IMR-90 (cell line): ENCODE measurements at regions not wholly inside any gene's neighbourhood (a gene's known extent, or its start where the extent isn't known, plus 50 kb on each side); places are given as distances from the start of the nearest gene placed in this dataset.

Source experiments
- ATAC-seq: fragments of 200-7000 bp; cut with Tn5 transposase; 2 replicates; pipeline ENCODE4 v1.9.1; 2020; ENCODE audit warnings: low read depth, mild to moderate bottlenecking, moderate library complexity
- BruUV-seq: library from RNA; stranded (reverse); fragments of 400-500 nt; replicated peaks from 2 replicates; lab custom pipeline; 2021; lab: Mats Ljungman, UMichigan
- CTCF ChIA-PET: fragments of 300-600 bp; formaldehyde crosslinking; extraction: SDS; loops from one replicate; lab custom pipeline; 2021; ENCODE audit warnings: antibody characterized with exemption; lab: Yijun Ruan, JAX
- POLR2A ChIA-PET: fragments of 300-600 bp; sonication (Branson Sonifier 250); formaldehyde crosslinking; loops from one replicate; lab custom pipeline; 2022; ENCODE audit warnings: antibody characterized with exemption; ENCODE audit not compliant: unreplicated experiment; lab: Charles Lee
- DNase-seq: peaks from one replicate; pipeline ENCODE4 v3.0.0; 2013
- H2AFZ ChIP-seq: replicated peaks from 2 replicates; pipeline ENCODE3; 2013; ENCODE audit warnings: low read length, mild to moderate bottlenecking; ENCODE audit not compliant: poor library complexity
- H2AK5ac ChIP-seq: 2 replicates; pipeline ENCODE4 v1.6.1; 2013; ENCODE audit warnings: low read depth, low read length, inconsistent platforms
- H2AK9ac ChIP-seq: replicated peaks from 2 replicates; pipeline ENCODE3; 2013; ENCODE audit warnings: mild to moderate bottlenecking, low read depth, low read length, moderate library complexity; ENCODE audit not compliant: poor library complexity
- H2BK120ac ChIP-seq: 2 replicates; pipeline ENCODE4 v1.6.1; 2013; ENCODE audit warnings: low read depth, low read length, inconsistent platforms
- H2BK15ac ChIP-seq: 3 replicates; pipeline ENCODE4 v1.6.1; 2013; ENCODE audit warnings: low read depth, low read length, inconsistent platforms
- H2BK20ac ChIP-seq: 2 replicates; pipeline ENCODE4 v1.6.1; 2013; ENCODE audit warnings: low read depth, mild to moderate bottlenecking, inconsistent platforms, low read length, moderate library complexity
- H2BK5ac ChIP-seq: 2 replicates; pipeline ENCODE4 v1.6.1; 2013; ENCODE audit warnings: mild to moderate bottlenecking, low read depth, low read length, inconsistent platforms; ENCODE audit not compliant: poor library complexity, severe bottlenecking
- H3K14ac ChIP-seq: replicated peaks from 2 replicates; pipeline ENCODE4 v1.6.1; 2013; ENCODE audit warnings: low read depth, low read length, inconsistent platforms
- H3K18ac ChIP-seq: 2 replicates; pipeline ENCODE4 v1.6.1; 2013; ENCODE audit warnings: low read depth, low read length, control low read depth
- H3K23ac ChIP-seq: 2 replicates; pipeline ENCODE4 v1.6.1; 2013; ENCODE audit warnings: low read depth, low read length, inconsistent platforms
- H3K27ac ChIP-seq: 2 replicates; pipeline ENCODE4 v1.5.1; 2013; ENCODE audit warnings: mild to moderate bottlenecking, control low read depth, low read length; ENCODE audit not compliant: insufficient read depth
- H3K27me3 ChIP-seq: 2 replicates; pipeline ENCODE4 v1.6.1; 2013; ENCODE audit warnings: low read length; ENCODE audit not compliant: control insufficient read depth, insufficient read depth
- H3K36me3 ChIP-seq: 2 replicates; pipeline ENCODE4 v1.6.1; 2013; ENCODE audit warnings: low read length, mixed read lengths; ENCODE audit not compliant: control insufficient read depth, insufficient read depth
- H3K4ac ChIP-seq: 2 replicates; pipeline ENCODE4 v1.6.1; 2013; ENCODE audit warnings: low read depth, low read length, inconsistent platforms
- H3K4me1 ChIP-seq: 2 replicates; pipeline ENCODE4 v1.6.1; 2013; ENCODE audit warnings: low read length, mixed read lengths; ENCODE audit not compliant: control insufficient read depth, insufficient read depth
- H3K4me2 ChIP-seq: 2 replicates; pipeline ENCODE4 v1.6.1; 2013; ENCODE audit warnings: low read depth, mild to moderate bottlenecking, control low read depth, low read length, moderate library complexity
- H3K4me3 ChIP-seq: 2 replicates; pipeline ENCODE4 v1.5.1; 2013; ENCODE audit warnings: low read depth, mild to moderate bottlenecking, control low read depth, low read length, moderate library complexity; ENCODE audit not compliant: insufficient read depth
- H3K56ac ChIP-seq: 2 replicates; pipeline ENCODE4 v1.6.1; 2013; ENCODE audit warnings: low read length, inconsistent platforms; ENCODE audit not compliant: insufficient read depth; ENCODE audit errors: extremely low read depth
- H3K79me1 ChIP-seq, 2 experiments: 2 replicates each; pipeline ENCODE4 v1.6.1; 2013; ENCODE audit warnings: low read length in 2 of 2, inconsistent platforms in 1 of 2, low read depth in 1 of 2
- H3K9ac ChIP-seq: 2 replicates; pipeline ENCODE4 v1.6.1; 2013; ENCODE audit warnings: low read depth, low read length, control low read depth
- H3K9me1 ChIP-seq: 2 replicates; pipeline ENCODE4 v1.6.1; 2013; ENCODE audit warnings: low read length, inconsistent platforms; ENCODE audit not compliant: insufficient read depth
- H3K9me3 ChIP-seq: 2 replicates; pipeline ENCODE4 v1.6.1; 2013; ENCODE audit warnings: low read length; ENCODE audit not compliant: control insufficient read depth, insufficient read depth
- H4K20me1 ChIP-seq: 2 replicates; pipeline ENCODE4 v1.6.1; 2013; ENCODE audit warnings: low read length, inconsistent platforms; ENCODE audit not compliant: insufficient read depth
- H4K5ac ChIP-seq: 2 replicates; pipeline ENCODE4 v1.6.1; 2013; ENCODE audit warnings: mild to moderate bottlenecking, low read depth, low read length, control low read depth
- H4K8ac ChIP-seq, 2 experiments: 2 replicates each; pipeline ENCODE4 v1.6.1; 2013; ENCODE audit warnings: low read depth in 2 of 2, low read length in 2 of 2, control low read depth in 1 of 2, inconsistent platforms in 1 of 2
- H4K91ac ChIP-seq: 2 replicates; pipeline ENCODE4 v1.6.1; 2013; ENCODE audit warnings: low read depth, low read length, inconsistent platforms; ENCODE audit not compliant: insufficient read depth
- ELK1 ChIP-seq: fragments of 150-350 bp; IDR thresholded peaks from 2 replicates; pipeline ENCODE4 v1.6.1; 2016; ENCODE audit warnings: low read depth, mild to moderate bottlenecking, low read length, moderate library complexity, borderline replicate concordance
- FOS ChIP-seq: fragments of 150-350 bp; IDR thresholded peaks from 2 replicates; pipeline ENCODE4 v1.6.1; 2016; ENCODE audit warnings: low read depth, low read length
- MAFK ChIP-seq: IDR thresholded peaks from 2 replicates; pipeline ENCODE4 v1.6.1; 2012; ENCODE audit warnings: low read depth, low read length, improper control_type of control experiment
- MAZ ChIP-seq: IDR thresholded peaks from 2 replicates; pipeline ENCODE4 v1.6.1; 2012; ENCODE audit warnings: low read depth, mild to moderate bottlenecking, low read length, improper control_type of control experiment, moderate library complexity, borderline replicate concordance
- NFE2L2 ChIP-seq: fragments of 150-350 bp; IDR thresholded peaks from 2 replicates; pipeline ENCODE4 v1.6.1; 2016; ENCODE audit warnings: low read depth, mild to moderate bottlenecking, low read length
- RAD21 ChIP-seq: IDR thresholded peaks from 2 replicates; pipeline ENCODE4 v1.6.1; 2012; ENCODE audit warnings: low read length, improper control_type of control experiment
- RFX5 ChIP-seq: IDR thresholded peaks from 2 replicates; pipeline ENCODE4 v1.8.0; 2012; ENCODE audit warnings: low read depth, mild to moderate bottlenecking, low read length, moderate library complexity
- WGBS, 2 experiments: methylation state at CpG; one replicate each; pipeline versions ENCODE4 v1.1.5 to v1.1.7; 2013; ENCODE audit warnings: missing lambda C conversion rate in 2 of 2; ENCODE audit not compliant: insufficient read length in 1 of 2; ENCODE audit errors: extremely low coverage in 2 of 2; 5-methylcytosine and 5-hydroxymethylcytosine counted together
- dilution Hi-C: fragments of 300-500 bp; cut with HindIII; formaldehyde crosslinking; loops from one replicate; pipeline ENCODE4 v1.14.3; 2018; ENCODE audit warnings: low sequenced_read_pairs; ENCODE audit not compliant: unreplicated experiment
- in situ Hi-C: fragments of 300-500 bp; cut with MboI; formaldehyde crosslinking; loops from 3 replicates; pipeline ENCODE4 v1.14.3; 2019; ENCODE audit warnings: low sequenced_read_pairs, inconsistent platforms, mixed read lengths
- intact Hi-C: fragments of 100-400 bp; cut with micrococcal nuclease; formaldehyde crosslinking; loops from 2 replicates; pipeline ENCODE4 v1.10.0; 2022
- TF ChIP-seq, protein P1 (sequence below): conservative IDR thresholded peaks from 2 replicates; pipeline ENCODE4 v1.5.1; 2012; ENCODE audit warnings: mild to moderate bottlenecking, low read depth, low read length, improper control_type of control experiment

GRCh38 chr4:154973244-154974035, 192.4 kb downstream of the RBM46 start:
- no peak overlapping the region for H3K27ac ChIP-seq
- no peak for DNase-seq
- H4K5ac ChIP-seq: no peak overlapping the region
- H2BK5ac ChIP-seq: no peak overlapping the region
- no TSS peak for BruUV-seq
- no peaks in the 10 kb centered on the region for H3K9me3 ChIP-seq
- in situ Hi-C loops (no loop called here), intact Hi-C loops (no loop called here), dilution Hi-C loops (no loop called here)
- H3K4me3 ChIP-seq: no peak overlapping the region
- no peak overlapping the region for H2AK9ac ChIP-seq
- H3K4me2 ChIP-seq: no peak overlapping the region
- WGBS, 2 experiments: no CpG with 5 or more reads among the region's 6 CpGs
- ATAC-seq: no peak
- TF ChIP-seq RAD21 (no peak), ELK1 (no peak), FOS (no peak), MAZ (no peak), NFE2L2 (no peak), MAFK (no peak), RFX5 (no peak)
- TF ChIP-seq, protein P1, sequence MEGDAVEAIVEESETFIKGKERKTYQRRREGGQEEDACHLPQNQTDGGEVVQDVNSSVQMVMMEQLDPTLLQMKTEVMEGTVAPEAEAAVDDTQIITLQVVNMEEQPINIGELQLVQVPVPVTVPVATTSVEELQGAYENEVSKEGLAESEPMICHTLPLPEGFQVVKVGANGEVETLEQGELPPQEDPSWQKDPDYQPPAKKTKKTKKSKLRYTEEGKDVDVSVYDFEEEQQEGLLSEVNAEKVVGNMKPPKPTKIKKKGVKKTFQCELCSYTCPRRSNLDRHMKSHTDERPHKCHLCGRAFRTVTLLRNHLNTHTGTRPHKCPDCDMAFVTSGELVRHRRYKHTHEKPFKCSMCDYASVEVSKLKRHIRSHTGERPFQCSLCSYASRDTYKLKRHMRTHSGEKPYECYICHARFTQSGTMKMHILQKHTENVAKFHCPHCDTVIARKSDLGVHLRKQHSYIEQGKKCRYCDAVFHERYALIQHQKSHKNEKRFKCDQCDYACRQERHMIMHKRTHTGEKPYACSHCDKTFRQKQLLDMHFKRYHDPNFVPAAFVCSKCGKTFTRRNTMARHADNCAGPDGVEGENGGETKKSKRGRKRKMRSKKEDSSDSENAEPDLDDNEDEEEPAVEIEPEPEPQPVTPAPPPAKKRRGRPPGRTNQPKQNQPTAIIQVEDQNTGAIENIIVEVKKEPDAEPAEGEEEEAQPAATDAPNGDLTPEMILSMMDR: no peak
- H4K91ac ChIP-seq: no peak overlapping the region
- no peaks in the 10 kb centered on the region for H4K20me1 ChIP-seq
- no peak overlapping the region for H2AK5ac ChIP-seq
- H3K14ac ChIP-seq: no peak overlapping the region
- H3K23ac ChIP-seq: no peak overlapping the region
- ChIA-PET CTCF (no interaction called here), POLR2A (no interaction called here)
- H2AFZ ChIP-seq: no peak overlapping the region
- no peaks in the 10 kb centered on the region for H3K4me1 ChIP-seq
- no peaks in the 10 kb centered on the region for H3K36me3 ChIP-seq
- H4K8ac ChIP-seq: no peak overlapping the region
- H3K18ac ChIP-seq: no peak overlapping the region
- no peaks in the 10 kb centered on the region for H3K79me1 ChIP-seq
- no peak overlapping the region for H2BK20ac ChIP-seq
- no peak overlapping the region for H2BK15ac ChIP-seq
- H3K56ac ChIP-seq: no peak overlapping the region
- no peaks in the 10 kb centered on the region for H3K9me1 ChIP-seq
- H3K4ac ChIP-seq: no peak overlapping the region
- no peak overlapping the region for H3K9ac ChIP-seq
- no peaks in the 10 kb centered on the region for H3K27me3 ChIP-seq
- no peak overlapping the region for H2BK120ac ChIP-seq
